Progenitor cell of endocrine pancreas (in vitro differentiated cells): ENCODE measurements at regions not wholly inside any gene's neighbourhood (a gene's known extent, or its start where the extent isn't known, plus 50 kb on each side); places are given as distances from the start of the nearest gene placed in this dataset.

ENCODE experiments used
- DNase-seq: peaks from one replicate; pipeline ENCODE4 v3.0.0; 2021; ENCODE audit warnings: low spot score; ENCODE audit not compliant: unreplicated experiment
- H3K27ac Mint-ChIP-seq: 2 replicates; pipeline ENCODE4 v1.8.0; 2021; ENCODE audit warnings: mild to moderate bottlenecking, moderate library complexity, mixed read lengths
- H3K27me3 Mint-ChIP-seq: 2 replicates; pipeline ENCODE4 v1.8.0; 2021; ENCODE audit warnings: mixed read lengths
- H3K36me3 Mint-ChIP-seq: 2 replicates; pipeline ENCODE4 v1.8.0; 2022; ENCODE audit warnings: mixed read lengths; ENCODE audit not compliant: insufficient read depth
- H3K4me1 Mint-ChIP-seq: 2 replicates; pipeline ENCODE4 v1.8.0; 2021; ENCODE audit warnings: low read depth, mixed read lengths
- H3K4me3 Mint-ChIP-seq: 2 replicates; pipeline ENCODE4 v1.8.0; 2021; ENCODE audit warnings: low read depth, mild to moderate bottlenecking, moderate library complexity, mixed read lengths
- H3K9me3 Mint-ChIP-seq: 2 replicates; pipeline ENCODE4 v1.8.0; 2021; ENCODE audit warnings: low read depth, mixed read lengths
- TF ChIP-seq, protein P1 (sequence below): fragments of 200-600 bp; sonication (generic); IDR thresholded peaks from one replicate; pipeline ENCODE4 v1.5.0; 2021; ENCODE audit warnings: antibody characterized with exemption, mild to moderate bottlenecking; ENCODE audit not compliant: unreplicated experiment

DNA sequence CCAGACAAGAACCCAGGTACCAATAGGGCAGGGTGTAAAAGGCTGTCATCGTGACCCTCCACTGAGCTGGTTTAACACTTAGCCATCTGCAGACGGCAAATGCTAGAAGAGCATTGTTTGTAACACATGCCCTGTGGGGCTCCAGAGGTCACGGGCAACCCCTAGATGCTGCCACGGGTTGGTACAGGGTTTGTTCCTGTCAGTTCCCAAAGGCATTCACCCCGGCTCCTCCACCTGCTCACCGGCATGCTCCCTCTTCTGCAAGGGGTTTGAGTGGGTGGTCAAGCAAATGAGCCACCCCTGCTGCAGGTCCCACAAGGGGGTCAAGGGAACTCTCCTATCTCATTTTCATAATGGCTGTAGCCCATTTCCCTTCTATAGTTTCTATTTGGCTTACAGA is 229.3 kb downstream of the ZPLD1 start:
- Mint-ChIP-seq H3K9me3 (no peaks in the 10 kb centered on the region), H3K27ac (no peak overlapping the region), H3K27me3 (peaks cover 5% of the 10 kb centered on the region), H3K36me3 (no peaks in the 10 kb centered on the region), H3K4me1 (peaks cover 10% of the 10 kb centered on the region), H3K4me3 (no peak overlapping the region)
- DNase-seq = no peak
- TF ChIP-seq, protein P1, sequence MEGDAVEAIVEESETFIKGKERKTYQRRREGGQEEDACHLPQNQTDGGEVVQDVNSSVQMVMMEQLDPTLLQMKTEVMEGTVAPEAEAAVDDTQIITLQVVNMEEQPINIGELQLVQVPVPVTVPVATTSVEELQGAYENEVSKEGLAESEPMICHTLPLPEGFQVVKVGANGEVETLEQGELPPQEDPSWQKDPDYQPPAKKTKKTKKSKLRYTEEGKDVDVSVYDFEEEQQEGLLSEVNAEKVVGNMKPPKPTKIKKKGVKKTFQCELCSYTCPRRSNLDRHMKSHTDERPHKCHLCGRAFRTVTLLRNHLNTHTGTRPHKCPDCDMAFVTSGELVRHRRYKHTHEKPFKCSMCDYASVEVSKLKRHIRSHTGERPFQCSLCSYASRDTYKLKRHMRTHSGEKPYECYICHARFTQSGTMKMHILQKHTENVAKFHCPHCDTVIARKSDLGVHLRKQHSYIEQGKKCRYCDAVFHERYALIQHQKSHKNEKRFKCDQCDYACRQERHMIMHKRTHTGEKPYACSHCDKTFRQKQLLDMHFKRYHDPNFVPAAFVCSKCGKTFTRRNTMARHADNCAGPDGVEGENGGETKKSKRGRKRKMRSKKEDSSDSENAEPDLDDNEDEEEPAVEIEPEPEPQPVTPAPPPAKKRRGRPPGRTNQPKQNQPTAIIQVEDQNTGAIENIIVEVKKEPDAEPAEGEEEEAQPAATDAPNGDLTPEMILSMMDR = no peak

DNA sequence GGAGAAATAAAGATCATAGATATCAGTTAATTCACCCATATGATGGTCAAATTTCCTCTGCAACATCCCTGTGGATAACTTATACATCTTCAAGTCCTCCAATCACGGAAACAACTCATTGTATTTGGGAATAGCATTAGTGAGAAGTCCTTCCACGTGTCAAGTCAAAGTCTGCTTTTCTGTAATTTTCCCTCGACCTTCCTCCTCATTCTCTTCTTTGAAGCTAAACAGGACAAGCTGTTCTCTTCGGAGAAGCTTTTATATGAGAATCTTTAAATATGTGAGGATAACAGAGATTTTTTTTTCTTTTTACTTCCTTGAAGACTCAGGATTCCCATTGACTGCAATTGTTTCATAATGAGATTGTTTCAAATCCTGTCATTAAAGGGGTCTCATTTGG is 230.4 kb downstream of the ZPLD1 start:
- Mint-ChIP-seq H3K4me3 (no peak overlapping the region), H3K9me3 (no peaks in the 10 kb centered on the region), H3K27me3 (peaks cover 5% of the 10 kb centered on the region), H3K27ac (no peak overlapping the region), H3K4me1 (peaks cover 13% of the 10 kb centered on the region), H3K36me3 (no peaks in the 10 kb centered on the region)
- TF ChIP-seq, protein P1 = no peak
- no peak for DNase-seq

DNA sequence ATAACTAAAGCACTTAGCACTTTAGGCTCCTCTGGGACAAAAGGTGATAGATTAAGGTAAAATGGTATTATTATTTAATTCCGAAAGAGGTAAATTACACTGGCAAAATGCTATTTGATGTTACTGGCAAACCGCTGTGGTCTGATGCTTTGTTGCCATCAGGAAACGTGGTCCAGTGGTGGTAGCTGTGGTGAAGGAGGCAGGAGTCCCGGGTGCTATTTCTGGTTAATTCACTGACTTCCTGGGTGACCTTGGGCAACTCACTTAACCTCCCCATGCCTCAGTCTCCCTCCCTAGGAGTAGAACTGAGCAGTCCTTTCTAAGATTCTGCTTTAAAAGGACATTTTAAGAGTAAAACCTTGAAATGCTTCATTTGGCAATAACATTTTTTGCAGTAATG is 233.4 kb downstream of the ZPLD1 start:
- no peaks in the 10 kb centered on the region for H3K36me3 Mint-ChIP-seq
- H3K27me3 Mint-ChIP-seq = peaks cover 5% of the 10 kb centered on the region
- peaks cover 24% of the 10 kb centered on the region for H3K4me1 Mint-ChIP-seq
- H3K4me3 Mint-ChIP-seq = no peak overlapping the region
- no peak for DNase-seq
- H3K9me3 Mint-ChIP-seq = no peaks in the 10 kb centered on the region
- TF ChIP-seq, protein P1 = no peak
- no peak overlapping the region for H3K27ac Mint-ChIP-seq

DNA sequence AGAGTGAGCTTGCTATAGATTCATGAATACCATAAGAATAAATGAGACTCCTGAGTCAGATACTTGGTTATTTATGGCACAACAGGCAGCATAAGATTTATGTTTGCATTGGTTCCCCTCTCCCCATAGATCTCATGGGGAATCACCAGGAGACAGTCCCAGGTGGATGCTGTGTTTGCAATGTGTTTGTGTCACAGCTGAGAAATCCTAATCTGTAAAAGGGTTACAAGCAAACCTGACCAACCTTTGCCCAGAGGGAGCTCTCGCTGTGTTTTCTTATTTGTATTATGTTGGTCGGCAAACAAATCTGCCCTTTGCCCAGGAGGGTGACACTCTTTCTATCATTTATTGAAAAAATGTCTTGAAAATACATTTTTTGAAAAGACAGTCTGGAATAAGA is 236.2 kb downstream of the ZPLD1 start:
- H3K9me3 Mint-ChIP-seq = no peaks in the 10 kb centered on the region
- H3K27me3 Mint-ChIP-seq = no peaks in the 10 kb centered on the region
- H3K4me3 Mint-ChIP-seq = no peak overlapping the region
- H3K27ac Mint-ChIP-seq = peak overlapping the region; percentile 45
- TF ChIP-seq, protein P1 = no peak
- H3K4me1 Mint-ChIP-seq = peaks cover 33% of the 10 kb centered on the region
- DNase-seq = no peak
- H3K36me3 Mint-ChIP-seq = no peaks in the 10 kb centered on the region

- peaks cover 33% of the 10 kb centered on the region for H3K4me1 Mint-ChIP-seq
These were observed 237.5 kb downstream of the ZPLD1 start for GRCh38 chr3:102672305-102672704.

More at GRCh38 chr3:102672305-102672704, 237.5 kb downstream of the ZPLD1 start:
- no peak overlapping the region for H3K27ac Mint-ChIP-seq
- no peak for DNase-seq
- no peaks in the 10 kb centered on the region for H3K27me3 Mint-ChIP-seq
- H3K36me3 Mint-ChIP-seq = no peaks in the 10 kb centered on the region
- TF ChIP-seq, protein P1 = no peak
- H3K9me3 Mint-ChIP-seq = no peaks in the 10 kb centered on the region
- H3K4me3 Mint-ChIP-seq = no peak overlapping the region
